ENCODE measurements at regions not wholly inside any gene's neighbourhood (a gene's known extent, or its start where the extent isn't known, plus 50 kb on each side); places are given as distances from the start of the nearest gene placed in this dataset.

DNA sequence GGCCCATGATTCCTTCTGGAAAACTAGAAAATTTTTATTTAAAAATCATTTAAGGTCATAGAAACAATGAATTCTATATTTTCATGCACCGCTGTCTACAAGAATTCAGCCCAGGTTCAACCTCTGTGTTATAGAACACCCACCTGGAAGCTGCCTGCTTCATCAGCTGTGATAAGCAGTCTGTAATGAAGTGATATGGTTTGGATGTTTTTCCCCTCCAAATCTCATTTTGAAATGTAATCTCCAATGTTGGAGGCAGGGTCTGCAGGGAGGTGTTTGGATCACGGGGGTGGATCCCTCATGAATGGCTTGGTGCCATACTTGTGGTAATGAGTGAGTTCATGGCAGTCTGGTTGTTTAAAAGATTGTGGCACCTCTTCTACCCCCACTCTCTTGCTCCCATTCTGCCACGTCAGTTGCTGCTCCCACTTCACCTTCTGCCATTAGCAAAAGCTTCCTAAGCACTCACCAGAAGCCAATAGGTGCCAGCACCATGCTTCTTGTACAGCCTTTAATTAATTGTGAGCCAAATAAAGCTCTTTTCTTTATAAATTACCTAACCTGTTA, 55.6 kb downstream of the MRPL32 start:
- DNase-seq, result no peak

GRCh38 chr7:42991024-42991423, 58.8 kb downstream of the MRPL32 start:
- no peak for DNase-seq

- DNase-seq, result peak; percentile 50
Observed at GRCh38 chr7:42991913-42992591, 59.9 kb downstream of the MRPL32 start.

- peak; percentile 57 for DNase-seq
Observed at GRCh38 chr7:42993038-42993437, 60.9 kb downstream of the MRPL32 start.

DNA sequence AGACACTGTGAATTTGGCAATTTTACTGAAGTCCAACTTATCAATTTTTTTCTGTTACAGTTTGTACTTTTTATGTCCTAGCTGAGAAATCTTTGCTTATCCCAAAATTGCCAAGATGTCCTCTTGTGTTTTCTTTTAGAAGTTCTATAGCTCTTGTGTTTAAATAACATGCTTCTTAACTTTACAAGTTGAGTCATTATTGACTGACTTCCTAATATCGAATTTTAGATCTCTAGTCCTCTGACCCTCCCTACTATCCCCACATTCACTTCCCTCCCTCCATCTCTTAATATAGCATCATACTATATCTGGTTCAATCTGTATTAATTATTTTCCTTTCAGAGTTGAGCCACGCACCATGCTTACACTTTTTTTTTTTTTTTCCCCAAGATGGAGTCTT, 61.9 kb downstream of the MRPL32 start:
- no peak for DNase-seq

- no peak for DNase-seq
Observed at GRCh38 chr7:42997611-42998010, 65.4 kb downstream of the MRPL32 start.

DNA sequence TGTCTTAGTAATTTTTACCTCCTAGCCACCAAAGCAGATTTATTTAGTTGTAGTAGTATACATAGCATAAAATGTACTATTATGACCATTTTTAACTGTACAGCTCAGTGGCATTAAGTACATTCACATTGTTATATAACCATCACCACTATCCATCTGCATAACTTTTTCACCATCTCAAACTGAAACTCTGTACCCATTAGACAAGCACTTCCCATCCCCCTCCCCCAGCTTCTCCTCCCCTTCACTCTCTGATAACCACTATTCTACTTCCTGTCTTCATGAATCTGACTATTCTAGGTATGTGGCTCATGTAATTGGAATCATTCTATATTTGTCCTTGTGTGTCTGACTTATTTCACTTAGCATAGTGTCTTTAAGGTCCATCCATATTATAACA, 71.9 kb downstream of the MRPL32 start:
- DNase-seq, result no peak

DNA sequence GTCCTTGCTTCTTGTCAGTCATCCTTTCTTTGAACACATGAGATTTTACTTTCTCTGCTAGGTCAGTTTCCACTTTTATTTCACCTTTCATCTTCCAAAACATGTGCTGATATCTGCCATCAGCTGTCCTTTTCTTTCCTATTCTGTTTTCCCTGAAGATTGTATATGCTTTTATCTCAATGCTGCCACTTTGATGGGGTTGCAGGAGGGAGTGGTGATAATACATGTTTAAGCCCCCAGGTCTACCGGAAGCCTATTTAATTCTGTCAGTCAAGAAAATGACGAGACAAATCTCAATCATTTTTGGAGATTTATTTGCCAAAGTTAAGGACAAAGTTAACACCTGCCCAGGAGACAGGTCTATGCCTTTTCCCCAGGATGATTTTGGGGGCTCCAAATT, 73.8 kb downstream of the MRPL32 start:
- DNase-seq, result no peak

DNA sequence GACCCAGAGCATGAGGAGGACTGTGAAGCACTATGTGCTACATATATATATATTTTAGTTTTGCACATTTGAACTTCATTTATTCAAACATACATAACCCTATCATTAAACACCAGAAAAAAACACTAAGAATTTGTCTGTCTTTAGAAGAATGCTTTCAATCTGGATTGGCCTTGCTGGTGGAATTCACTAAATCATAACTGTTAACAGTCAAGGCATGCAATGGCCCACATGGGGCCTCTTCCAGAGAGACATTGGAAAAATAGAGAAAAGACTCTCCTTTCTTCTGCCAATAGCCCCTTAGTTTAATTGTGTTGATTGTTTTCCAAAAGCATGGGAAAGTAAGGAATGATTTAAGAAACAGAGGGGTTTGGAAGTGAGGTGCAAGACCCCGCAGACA, 77.9 kb downstream of the MRPL32 start:
- no peak for DNase-seq

GRCh38 chr7:43011879-43012278, 79.7 kb downstream of the MRPL32 start:
- no peak for DNase-seq

DNA sequence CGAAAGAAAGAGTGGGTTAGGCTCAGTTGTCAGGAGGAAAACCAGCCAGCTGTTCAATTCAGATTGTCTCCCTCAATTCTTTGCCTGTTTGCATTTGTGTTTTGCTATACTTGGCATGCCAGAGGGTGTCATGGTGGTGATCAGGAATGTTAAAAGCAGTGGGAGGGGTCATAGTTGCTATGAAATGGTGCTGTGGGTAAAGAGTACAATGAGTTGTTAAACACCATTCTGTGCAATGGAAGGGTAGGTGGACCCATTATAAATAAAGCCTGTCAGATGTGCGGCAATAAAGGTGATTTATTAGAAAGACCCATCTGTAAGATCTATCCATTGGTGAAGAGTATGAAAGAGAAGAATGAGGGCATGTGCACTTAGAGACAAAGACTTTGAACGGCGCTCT, 82.2 kb downstream of the MRPL32 start:
- no peak for DNase-seq

DNA sequence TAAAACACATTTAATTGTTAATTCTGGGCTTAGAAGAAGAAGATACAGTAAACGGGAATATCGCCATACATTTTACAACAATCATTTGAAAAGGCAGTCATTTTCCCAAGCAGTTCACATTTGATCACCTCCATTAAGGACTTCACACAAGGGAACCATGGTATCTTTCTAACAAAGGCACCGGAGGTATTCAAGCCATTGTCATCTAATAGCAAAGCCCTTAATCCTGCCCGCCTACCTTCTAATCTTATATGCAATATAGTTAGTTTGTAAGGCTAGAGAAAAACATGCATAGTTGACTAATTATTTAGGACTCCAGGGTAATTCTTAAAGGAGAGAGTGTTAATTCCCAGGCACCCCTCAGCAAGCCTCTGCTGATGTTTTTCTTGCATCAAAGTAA, 83.1 kb downstream of the MRPL32 start:
- no peak for DNase-seq

DNA sequence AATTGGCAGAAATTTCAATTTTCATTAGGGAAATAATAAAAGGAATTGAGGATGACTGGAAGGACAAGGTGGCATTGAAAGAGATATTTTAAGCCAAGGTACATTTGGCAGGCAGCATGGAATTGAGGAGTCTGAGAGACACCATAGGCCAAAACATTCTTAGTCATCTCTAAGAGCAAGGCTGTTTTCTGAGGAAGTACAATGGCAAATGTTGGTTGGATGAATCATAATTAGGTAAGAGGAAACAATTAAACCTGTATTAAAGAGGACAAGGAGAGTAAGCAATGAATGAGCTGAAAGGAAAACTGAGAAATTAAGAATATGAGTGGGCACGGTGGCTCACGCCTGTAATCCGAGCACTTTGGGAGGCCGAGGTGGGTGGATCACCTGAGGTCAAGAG, 86.3 kb downstream of the MRPL32 start:
- no peak for DNase-seq

DNA sequence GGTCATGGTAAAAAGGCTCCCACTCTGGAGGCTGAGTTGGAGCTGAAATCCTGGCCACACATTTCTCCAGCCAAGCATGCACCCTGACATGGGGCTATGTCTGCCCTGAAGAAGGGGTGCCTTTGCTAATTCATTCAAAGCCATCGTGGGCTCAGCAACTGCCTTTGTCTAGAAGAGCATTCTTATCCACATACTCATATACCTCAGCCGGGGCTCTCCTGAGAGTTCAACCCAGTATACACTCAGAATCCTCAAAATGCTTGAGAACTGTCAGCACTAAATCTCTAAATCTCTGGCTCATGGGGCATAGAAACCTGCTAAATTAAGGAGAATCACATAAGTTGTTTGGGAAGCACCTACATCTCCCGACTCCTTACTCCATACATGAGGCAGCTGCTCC, 89.3 kb downstream of the MRPL32 start:
- no peak for DNase-seq

- DNase-seq, result no peak
Observed at GRCh38 chr7:43022008-43022407, 89.8 kb downstream of the MRPL32 start.

GRCh38 chr7:43033369-43033768, 79.1 kb upstream of the HECW1 start:
- no peak for DNase-seq

DNA sequence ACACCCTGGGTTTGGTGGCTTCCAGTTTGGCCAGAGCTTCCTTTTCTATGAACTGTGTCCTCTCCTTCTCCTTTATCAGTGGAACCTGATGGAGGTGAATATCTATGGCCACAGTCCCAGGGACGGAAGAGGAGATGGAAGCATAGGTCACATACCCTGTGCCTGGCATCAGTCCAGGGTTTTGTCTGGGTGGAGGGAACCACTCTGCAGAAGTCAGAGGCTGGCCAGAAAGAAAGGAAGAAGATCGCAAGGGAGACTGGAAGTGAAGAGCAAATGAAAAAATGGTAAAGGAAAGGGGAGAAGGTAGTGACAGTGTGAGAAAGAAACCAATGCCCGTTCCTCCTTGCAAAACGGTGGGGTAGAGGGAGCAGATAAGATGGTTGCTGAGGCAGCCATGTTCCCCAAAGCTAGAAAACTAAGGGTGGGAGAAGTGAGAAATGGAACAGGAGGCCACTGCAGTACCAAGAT, 77.9 kb upstream of the HECW1 start:
- DNase-seq, result no peak

GRCh38 chr7:43037531-43037930, 74.9 kb upstream of the HECW1 start:
- peak; percentile 16 for DNase-seq

DNA sequence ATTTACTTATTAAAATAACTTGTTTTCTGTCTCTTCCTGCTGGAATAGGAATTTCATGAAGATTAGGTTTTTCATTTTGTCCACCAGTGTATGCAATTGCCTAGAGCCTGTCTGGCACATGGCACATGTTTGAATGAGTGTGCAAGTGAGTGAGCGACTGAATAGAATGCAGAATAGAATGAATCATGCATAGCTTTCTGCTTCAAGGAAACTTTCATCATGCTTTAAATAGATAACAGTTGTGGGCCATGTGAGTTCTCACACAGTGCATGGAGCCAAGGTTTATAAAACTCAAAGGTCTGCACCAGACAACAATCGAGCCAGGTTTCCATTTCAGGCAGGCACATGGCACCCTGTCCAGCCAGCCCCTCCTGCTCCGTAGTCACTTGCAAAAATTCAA, 74.2 kb upstream of the HECW1 start:
- peak; percentile 21 for DNase-seq

DNA sequence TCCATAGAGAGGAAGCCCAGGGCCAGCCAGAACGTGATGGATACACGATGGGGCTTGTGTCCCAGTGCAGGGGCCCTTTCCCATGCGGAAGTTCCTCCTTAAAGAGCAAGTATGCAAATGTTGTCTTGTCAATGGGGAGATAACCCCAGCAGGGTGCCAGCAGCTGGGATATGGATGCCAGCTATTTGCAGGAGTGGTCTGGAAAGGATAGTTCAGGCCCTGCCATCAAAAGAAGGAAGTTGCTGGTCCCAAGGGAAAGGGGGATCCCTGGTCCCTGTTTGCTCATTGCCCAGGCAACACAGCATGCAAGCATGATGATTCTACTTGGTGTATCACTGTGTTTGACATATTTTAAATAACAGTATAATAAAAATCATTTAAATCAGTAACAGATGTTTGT, 73.1 kb upstream of the HECW1 start:
- DNase-seq, result peak; percentile 30

- DNase-seq, result no peak
Observed at GRCh38 chr7:43040461-43040860, 72.0 kb upstream of the HECW1 start.

- DNase-seq, result no peak
Observed at GRCh38 chr7:43041105-43041504, 71.3 kb upstream of the HECW1 start.

DNA sequence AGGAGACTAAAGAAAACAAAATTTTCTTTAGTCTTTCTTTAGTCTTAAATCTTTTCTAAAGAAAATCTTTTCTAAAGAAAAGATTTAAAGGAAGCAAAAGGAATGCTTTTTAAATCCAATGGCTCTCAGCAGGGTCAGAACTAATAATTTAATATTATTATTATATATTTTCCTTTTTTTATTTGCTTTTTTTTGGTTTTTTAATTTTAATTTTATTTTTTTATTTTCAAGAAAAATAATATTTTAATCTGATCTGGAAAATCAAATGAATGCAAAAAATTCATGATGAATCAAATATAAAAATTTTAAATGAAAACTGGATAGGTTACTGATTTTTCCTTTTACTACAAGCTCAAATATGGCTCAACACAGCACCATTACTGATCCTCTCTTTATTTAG, 70.7 kb upstream of the HECW1 start:
- DNase-seq, result no peak

- no peak for DNase-seq
Observed at GRCh38 chr7:43042302-43042701, 70.1 kb upstream of the HECW1 start.

- no peak for DNase-seq
Observed at GRCh38 chr7:43044511-43044910, 67.9 kb upstream of the HECW1 start.
